K562 (cell line): ENCODE measurements at regions not wholly inside any gene's neighbourhood (a gene's known extent, or its start where the extent isn't known, plus 50 kb on each side); places are given as distances from the start of the nearest gene placed in this dataset.

ENCODE experiments used
- ARNT ChIP-seq, 2 experiments: fragments of 450-650 bp; IDR thresholded peaks; 2 replicates each; pipeline ENCODE4 v1.6.1; 2016; ENCODE audit warnings: mild to moderate bottlenecking in 1 of 2
- CBFB ChIP-seq: sonication (generic); formaldehyde crosslinking; IDR thresholded peaks from 2 replicates; pipeline ENCODE4 v1.4.0; 2020; ENCODE audit warnings: mild to moderate bottlenecking, missing genetic modification reagents
- FOS ChIP-seq: IDR thresholded peaks from 3 replicates; pipeline ENCODE4 v1.6.1; 2011; ENCODE audit not compliant: insufficient read length; ENCODE audit errors: extremely low read depth
- JUN ChIP-seq, 2 experiments: sonication (generic) in 1 of 2; formaldehyde crosslinking in 1 of 2; IDR thresholded peaks; 2 replicates each; pipeline versions ENCODE4 v1.6.1 to v1.8.0; 2012 to 2022; ENCODE audit warnings: borderline replicate concordance in 2 of 2, mild to moderate bottlenecking in 2 of 2, improper control_type of control experiment in 1 of 2, low read depth in 1 of 2, low read length in 1 of 2, missing genetic modification reagents in 1 of 2
- MAFK ChIP-seq: IDR thresholded peaks from 2 replicates; pipeline ENCODE4 v1.6.1; 2011; ENCODE audit warnings: low read length, improper control_type of control experiment
- PHB2 ChIP-seq: fragments of 450-650 bp; IDR thresholded peaks from 2 replicates; pipeline ENCODE4 v1.6.1; 2017; ENCODE audit warnings: low read depth
- SAP30 ChIP-seq: fragments of 200-600 bp; sonication (generic); IDR thresholded peaks from 2 replicates; pipeline ENCODE4 v1.6.1; 2012; ENCODE audit warnings: borderline replicate concordance, low read depth, mild to moderate bottlenecking, moderate library complexity, low read length, control low read depth, inconsistent platforms; ENCODE audit not compliant: insufficient read depth, poor library complexity, severe bottlenecking
- TAF1 ChIP-seq: IDR thresholded peaks from 2 replicates; pipeline ENCODE4 v1.6.1; 2011; ENCODE audit warnings: mild to moderate bottlenecking, low read length, moderate library complexity; ENCODE audit not compliant: insufficient read depth, control insufficient read depth, severe bottlenecking; ENCODE audit errors: extremely low read depth
- TAF9B ChIP-seq: fragments of 450-650 bp; IDR thresholded peaks from 2 replicates; pipeline ENCODE4 v1.6.1; 2018; ENCODE audit warnings: mild to moderate bottlenecking; ENCODE audit not compliant: partially characterized antibody
- YY1 ChIP-seq, 3 experiments: IDR thresholded peaks; 2 replicates each; pipeline ENCODE4 v1.6.1; 2011; ENCODE audit warnings: low read length in 2 of 3, mild to moderate bottlenecking in 2 of 3, moderate library complexity in 2 of 3, borderline replicate concordance in 1 of 3, control low read depth in 1 of 3, low read depth in 1 of 3; ENCODE audit not compliant: insufficient read depth in 3 of 3, insufficient replicate concordance in 2 of 3, control insufficient read depth in 1 of 3, insufficient read length in 1 of 3; ENCODE audit errors: extremely low read depth in 1 of 3
- TF ChIP-seq, protein P1 (sequence below), 3 experiments: IDR thresholded peaks in 2 of 3; conservative IDR thresholded peaks in 1 of 3; 2 replicates each; pipeline ENCODE4 v1.5.1; 2011 to 2012; ENCODE audit warnings: low read length in 3 of 3, mild to moderate bottlenecking in 3 of 3, control low read depth in 2 of 3, improper control_type of control experiment in 1 of 3, inconsistent platforms in 1 of 3, low read depth in 1 of 3, mixed read lengths in 1 of 3, moderate library complexity in 1 of 3; ENCODE audit not compliant: insufficient read depth in 2 of 3
- TF ChIP-seq, protein P2 (sequence below): sonication (generic); formaldehyde crosslinking; IDR thresholded peaks from 2 replicates; pipeline ENCODE4 v1.4.0; 2020; ENCODE audit warnings: mild to moderate bottlenecking, missing genetic modification reagents
- TF ChIP-seq, protein P3 (sequence below): fragments of 450-650 bp; conservative IDR thresholded peaks from 2 replicates; pipeline ENCODE4 v1.6.1; 2016; ENCODE audit warnings: missing genetic modification characterization, low read depth, mild to moderate bottlenecking, control low read depth, missing compliant biosample characterization

DNA sequence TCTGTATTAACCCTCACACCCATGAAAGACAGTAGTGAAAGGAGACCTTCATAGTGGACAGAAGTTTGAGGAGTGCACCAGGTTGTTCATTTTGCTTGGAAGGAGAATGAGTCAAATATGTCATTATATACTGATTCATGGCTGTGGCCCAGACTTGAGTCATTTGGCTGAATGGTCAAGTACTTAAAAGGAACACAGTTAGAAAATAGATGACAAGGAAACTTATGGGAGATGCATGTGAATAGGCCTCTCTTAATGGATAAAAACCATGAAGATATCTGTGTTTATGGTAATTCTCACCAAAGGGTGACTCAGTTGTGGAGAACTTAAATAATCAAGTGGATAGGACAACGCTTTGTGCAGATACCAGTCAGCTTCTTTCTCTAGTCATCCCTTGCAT lies 524.7 kb upstream of the CNTNAP5 start:
- TF ChIP-seq, protein P1, sequence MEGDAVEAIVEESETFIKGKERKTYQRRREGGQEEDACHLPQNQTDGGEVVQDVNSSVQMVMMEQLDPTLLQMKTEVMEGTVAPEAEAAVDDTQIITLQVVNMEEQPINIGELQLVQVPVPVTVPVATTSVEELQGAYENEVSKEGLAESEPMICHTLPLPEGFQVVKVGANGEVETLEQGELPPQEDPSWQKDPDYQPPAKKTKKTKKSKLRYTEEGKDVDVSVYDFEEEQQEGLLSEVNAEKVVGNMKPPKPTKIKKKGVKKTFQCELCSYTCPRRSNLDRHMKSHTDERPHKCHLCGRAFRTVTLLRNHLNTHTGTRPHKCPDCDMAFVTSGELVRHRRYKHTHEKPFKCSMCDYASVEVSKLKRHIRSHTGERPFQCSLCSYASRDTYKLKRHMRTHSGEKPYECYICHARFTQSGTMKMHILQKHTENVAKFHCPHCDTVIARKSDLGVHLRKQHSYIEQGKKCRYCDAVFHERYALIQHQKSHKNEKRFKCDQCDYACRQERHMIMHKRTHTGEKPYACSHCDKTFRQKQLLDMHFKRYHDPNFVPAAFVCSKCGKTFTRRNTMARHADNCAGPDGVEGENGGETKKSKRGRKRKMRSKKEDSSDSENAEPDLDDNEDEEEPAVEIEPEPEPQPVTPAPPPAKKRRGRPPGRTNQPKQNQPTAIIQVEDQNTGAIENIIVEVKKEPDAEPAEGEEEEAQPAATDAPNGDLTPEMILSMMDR (IDR thresholded peaks at IDR 0.05 in 2 of 3, conservative IDR thresholded peaks at IDR 0.05 in 1 of 3; ENCODE audit: insufficient read depth in 2 of 3, low read depth in 1 of 3, low read length in 3 of 3) = no peak
- no peak for TF ChIP-seq TAF1
- TF ChIP-seq, protein P2, sequence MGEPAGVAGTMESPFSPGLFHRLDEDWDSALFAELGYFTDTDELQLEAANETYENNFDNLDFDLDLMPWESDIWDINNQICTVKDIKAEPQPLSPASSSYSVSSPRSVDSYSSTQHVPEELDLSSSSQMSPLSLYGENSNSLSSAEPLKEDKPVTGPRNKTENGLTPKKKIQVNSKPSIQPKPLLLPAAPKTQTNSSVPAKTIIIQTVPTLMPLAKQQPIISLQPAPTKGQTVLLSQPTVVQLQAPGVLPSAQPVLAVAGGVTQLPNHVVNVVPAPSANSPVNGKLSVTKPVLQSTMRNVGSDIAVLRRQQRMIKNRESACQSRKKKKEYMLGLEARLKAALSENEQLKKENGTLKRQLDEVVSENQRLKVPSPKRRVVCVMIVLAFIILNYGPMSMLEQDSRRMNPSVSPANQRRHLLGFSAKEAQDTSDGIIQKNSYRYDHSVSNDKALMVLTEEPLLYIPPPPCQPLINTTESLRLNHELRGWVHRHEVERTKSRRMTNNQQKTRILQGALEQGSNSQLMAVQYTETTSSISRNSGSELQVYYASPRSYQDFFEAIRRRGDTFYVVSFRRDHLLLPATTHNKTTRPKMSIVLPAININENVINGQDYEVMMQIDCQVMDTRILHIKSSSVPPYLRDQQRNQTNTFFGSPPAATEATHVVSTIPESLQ (CRISPR knock-in tag) = no peak
- TF ChIP-seq MAFK = no peak
- no peak for TF ChIP-seq CBFB (CRISPR knock-in tag)
- TF ChIP-seq TAF9B = no peak
- no peak for TF ChIP-seq SAP30
- no peak for TF ChIP-seq YY1 (IDR thresholded peaks at IDR 0.05; ENCODE audit: borderline replicate concordance in 1 of 3, control insufficient read depth in 1 of 3, extremely low read depth in 1 of 3, insufficient read depth in 3 of 3, insufficient read length in 1 of 3, insufficient replicate concordance in 2 of 3, low read depth in 1 of 3, low read length in 2 of 3)
- no peak for TF ChIP-seq JUN (IDR thresholded peaks at IDR 0.05; ENCODE audit: borderline replicate concordance, low read depth, low read length)
- no peak for TF ChIP-seq JUN (CRISPR knock-in tag; IDR thresholded peaks at IDR 0.05; ENCODE audit: borderline replicate concordance)
- TF ChIP-seq, protein P3, sequence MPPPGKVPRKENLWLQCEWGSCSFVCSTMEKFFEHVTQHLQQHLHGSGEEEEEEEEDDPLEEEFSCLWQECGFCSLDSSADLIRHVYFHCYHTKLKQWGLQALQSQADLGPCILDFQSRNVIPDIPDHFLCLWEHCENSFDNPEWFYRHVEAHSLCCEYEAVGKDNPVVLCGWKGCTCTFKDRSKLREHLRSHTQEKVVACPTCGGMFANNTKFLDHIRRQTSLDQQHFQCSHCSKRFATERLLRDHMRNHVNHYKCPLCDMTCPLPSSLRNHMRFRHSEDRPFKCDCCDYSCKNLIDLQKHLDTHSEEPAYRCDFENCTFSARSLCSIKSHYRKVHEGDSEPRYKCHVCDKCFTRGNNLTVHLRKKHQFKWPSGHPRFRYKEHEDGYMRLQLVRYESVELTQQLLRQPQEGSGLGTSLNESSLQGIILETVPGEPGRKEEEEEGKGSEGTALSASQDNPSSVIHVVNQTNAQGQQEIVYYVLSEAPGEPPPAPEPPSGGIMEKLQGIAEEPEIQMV (tag) = no peak
- TF ChIP-seq PHB2 = no peak
- TF ChIP-seq FOS = no peak
- TF ChIP-seq ARNT (IDR thresholded peaks at IDR 0.05) = no peak
